Activated naive CD4-positive, alpha-beta T cell treated with anti-CD3 and anti-CD28 coated beads, Interleukin-2, amount 10 ng/mL, durations not matched to agents 7 days and 5 days (primary cell): ENCODE measurements at regions not wholly inside any gene's neighbourhood (a gene's known extent, or its start where the extent isn't known, plus 50 kb on each side); places are given as distances from the start of the nearest gene placed in this dataset.
"Not testable (repeated sequence)": the region's sequence is repeated elsewhere in the genome, so short reads cannot be mapped to it uniquely, and the experiment has no call there.

Source experiments
- CTCF ChIA-PET: fragments of 350-600 bp; sonication (Branson Sonifier 250); formaldehyde crosslinking; loops from one replicate; lab custom pipeline; 2021; ENCODE audit warnings: antibody characterized with exemption; lab: Charles Lee
- DNase-seq: peaks from one replicate; pipeline ENCODE4 v3.0.0-alpha.2; 2020
- H3K27ac Mint-ChIP-seq: one replicate; pipeline ENCODE4 v1.8.0; 2021; ENCODE audit warnings: mild to moderate bottlenecking, moderate library complexity, mixed read lengths
- H3K27me3 Mint-ChIP-seq: one replicate; pipeline ENCODE4 v1.8.0; 2021; ENCODE audit warnings: mild to moderate bottlenecking, mixed read lengths
- H3K36me3 Mint-ChIP-seq: one replicate; pipeline ENCODE4 v1.8.0; 2021; ENCODE audit warnings: mixed read lengths
- H3K4me1 Mint-ChIP-seq: one replicate; pipeline ENCODE4 v1.8.0; 2021; ENCODE audit warnings: mixed read lengths
- H3K4me3 Mint-ChIP-seq: one replicate; pipeline ENCODE4 v1.8.0; 2021; ENCODE audit warnings: mild to moderate bottlenecking, moderate library complexity, mixed read lengths
- H3K9me3 Mint-ChIP-seq: one replicate; pipeline ENCODE4 v1.8.0; 2021; ENCODE audit warnings: mixed read lengths

DNA sequence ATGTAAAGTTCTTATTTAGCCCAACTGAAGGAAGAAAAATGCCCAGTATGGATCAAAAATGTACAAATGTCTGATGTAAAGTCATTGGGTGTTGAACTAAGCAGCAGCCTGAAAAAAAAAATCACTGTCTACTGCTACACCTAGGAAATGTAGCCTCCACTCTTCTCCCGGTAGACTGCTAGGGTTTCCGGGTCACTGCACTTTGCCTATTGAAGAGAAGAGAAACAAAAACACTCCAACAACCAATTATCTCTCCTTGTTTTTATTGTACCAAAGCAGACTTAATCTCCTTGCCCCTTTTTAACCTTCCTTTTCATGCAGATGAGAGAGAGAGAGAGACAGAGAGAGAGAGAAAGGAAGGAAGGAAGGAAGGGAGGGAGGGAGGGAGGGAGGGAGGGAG is 140.2 kb upstream of the SETMAR start:
- H3K27ac Mint-ChIP-seq, result no peak overlapping the region
- H3K27me3 Mint-ChIP-seq, result no peaks in the 10 kb centered on the region
- no peaks in the 10 kb centered on the region for H3K36me3 Mint-ChIP-seq
- peaks cover 1% of the 10 kb centered on the region for H3K9me3 Mint-ChIP-seq
- DNase-seq, result no peak
- no peak overlapping the region for H3K4me3 Mint-ChIP-seq
- no peaks in the 10 kb centered on the region for H3K4me1 Mint-ChIP-seq
- CTCF ChIA-PET, result no interaction called here

DNA sequence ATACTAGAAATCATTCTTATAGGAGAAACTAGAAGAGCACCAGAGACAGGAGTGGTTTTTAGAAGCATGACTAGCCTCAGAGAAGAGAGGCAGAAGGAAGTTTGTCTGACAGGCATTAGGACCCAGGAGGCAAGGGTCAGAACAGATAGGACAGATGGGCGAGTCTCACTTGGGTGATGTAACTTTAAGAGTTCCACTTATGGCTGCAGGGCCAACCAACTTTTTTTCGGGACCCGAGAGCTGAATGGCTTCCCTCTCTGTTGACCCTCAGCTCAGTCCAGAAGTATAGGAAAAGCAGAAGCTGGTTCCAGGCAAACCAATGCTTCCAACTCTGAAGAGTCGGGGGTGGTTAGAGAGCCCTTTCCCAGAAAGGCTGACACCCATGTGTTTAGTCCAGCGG is 136.6 kb upstream of the SETMAR start:
- no peak overlapping the region for H3K27ac Mint-ChIP-seq
- no peaks in the 10 kb centered on the region for H3K27me3 Mint-ChIP-seq
- no peaks in the 10 kb centered on the region for H3K4me1 Mint-ChIP-seq
- peaks cover 1% of the 10 kb centered on the region for H3K9me3 Mint-ChIP-seq
- CTCF ChIA-PET, result no interaction called here
- DNase-seq, result no peak
- H3K4me3 Mint-ChIP-seq, result no peak overlapping the region
- no peaks in the 10 kb centered on the region for H3K36me3 Mint-ChIP-seq

DNA sequence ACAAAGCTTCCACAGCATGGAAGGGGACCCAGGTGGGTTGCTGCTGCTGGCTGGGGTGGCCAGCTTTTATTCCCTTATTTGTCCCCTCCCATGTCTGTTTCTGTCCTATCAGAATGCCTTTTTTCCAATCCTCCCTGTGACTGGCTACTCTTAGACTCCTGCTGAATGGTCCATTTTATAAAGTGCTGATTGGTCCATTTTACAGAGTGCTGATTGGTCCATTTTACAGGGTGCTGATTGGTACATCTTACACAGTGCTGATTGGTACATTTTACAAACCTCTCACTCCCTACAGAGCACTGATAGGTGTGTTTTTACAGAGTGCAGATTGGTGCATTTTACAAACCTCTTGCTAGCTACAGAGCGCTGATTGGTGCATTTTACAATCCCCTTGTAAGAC is 135.9 kb upstream of the SETMAR start:
- CTCF ChIA-PET, result not testable (repeated sequence)

DNA sequence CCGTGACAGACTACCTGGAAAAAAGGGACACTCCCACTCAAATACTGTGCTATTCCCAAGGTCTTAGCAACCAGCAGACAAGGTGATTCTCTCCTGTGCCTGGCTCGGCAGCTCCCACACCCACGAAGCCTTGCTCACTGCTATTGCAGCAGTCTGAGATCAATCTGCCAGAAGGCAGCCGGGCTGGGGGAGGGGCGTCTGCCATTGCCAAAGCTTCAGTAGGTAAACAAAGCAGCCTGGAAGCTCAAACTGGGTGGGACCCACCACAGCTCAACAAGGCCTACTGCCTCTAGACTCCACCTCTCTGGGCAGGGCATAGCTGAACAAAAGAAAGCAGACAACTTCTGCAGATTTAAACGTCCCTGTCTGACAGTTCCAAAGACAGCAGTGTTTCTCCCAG is 128.4 kb upstream of the SETMAR start:
- H3K27me3 Mint-ChIP-seq, result no peaks in the 10 kb centered on the region
- DNase-seq, result no peak
- CTCF ChIA-PET, result no interaction called here
- no peak overlapping the region for H3K4me3 Mint-ChIP-seq
- H3K9me3 Mint-ChIP-seq, result peaks cover 4% of the 10 kb centered on the region
- no peaks in the 10 kb centered on the region for H3K4me1 Mint-ChIP-seq
- no peak overlapping the region for H3K27ac Mint-ChIP-seq
- H3K36me3 Mint-ChIP-seq, result no peaks in the 10 kb centered on the region

More for the DNA sequence above, 135.9 kb upstream of the SETMAR start:
- H3K4me3 Mint-ChIP-seq, H3K27ac Mint-ChIP-seq, DNase-seq, H3K36me3 Mint-ChIP-seq, H3K27me3 Mint-ChIP-seq, H3K4me1 Mint-ChIP-seq, H3K9me3 Mint-ChIP-seq: not testable (repeated sequence)

DNA sequence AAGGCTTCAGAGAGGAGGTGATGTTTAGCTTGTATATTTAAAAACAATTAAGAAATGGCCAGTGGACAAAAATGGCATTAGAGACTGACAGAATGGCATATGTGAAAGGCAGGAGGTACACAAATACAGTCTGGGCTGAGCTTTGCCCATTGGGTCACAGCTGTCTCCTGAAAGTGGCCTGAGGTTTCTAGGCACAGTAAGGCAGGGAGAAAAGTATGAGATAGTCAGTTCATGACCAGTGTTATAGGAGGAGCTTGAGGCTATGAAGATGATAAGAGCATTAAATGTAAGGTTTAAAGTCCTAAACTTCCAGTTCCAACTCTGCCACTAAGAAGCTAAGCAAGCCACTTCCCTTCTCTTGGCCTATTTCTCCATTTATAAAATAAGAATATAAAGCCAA is 111.2 kb upstream of the SETMAR start:
- DNase-seq, result no peak
- Mint-ChIP-seq H3K4me1 (no peaks in the 10 kb centered on the region), H3K9me3 (no peaks in the 10 kb centered on the region), H3K4me3 (no peak overlapping the region), H3K36me3 (no peaks in the 10 kb centered on the region), H3K27me3 (no peaks in the 10 kb centered on the region), H3K27ac (no peak overlapping the region)
- CTCF ChIA-PET, result no interaction called here

DNA sequence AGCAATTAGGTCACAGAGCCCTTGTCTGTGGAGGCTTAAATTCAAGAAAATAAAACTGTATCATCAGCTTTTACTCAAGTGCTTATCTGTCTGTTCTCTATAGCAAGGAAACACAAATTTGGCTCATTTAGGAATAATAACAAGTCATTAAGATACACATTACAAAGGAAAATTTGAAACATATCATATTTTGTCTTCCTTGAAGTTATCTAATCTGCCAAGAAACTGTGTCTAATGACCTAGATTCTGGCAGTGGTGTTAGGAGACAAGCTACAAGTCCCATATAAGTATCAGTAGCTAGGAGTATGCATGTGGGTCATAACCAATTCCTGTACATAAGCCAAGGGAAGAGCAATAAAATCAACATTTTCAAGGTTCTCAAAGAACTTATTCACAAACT is 108.2 kb upstream of the SETMAR start:
- CTCF ChIA-PET, result no interaction called here
- Mint-ChIP-seq H3K4me1 (no peaks in the 10 kb centered on the region), H3K36me3 (no peaks in the 10 kb centered on the region), H3K27me3 (no peaks in the 10 kb centered on the region), H3K9me3 (no peaks in the 10 kb centered on the region), H3K4me3 (no peak overlapping the region), H3K27ac (no peak overlapping the region)
- DNase-seq, result no peak

DNA sequence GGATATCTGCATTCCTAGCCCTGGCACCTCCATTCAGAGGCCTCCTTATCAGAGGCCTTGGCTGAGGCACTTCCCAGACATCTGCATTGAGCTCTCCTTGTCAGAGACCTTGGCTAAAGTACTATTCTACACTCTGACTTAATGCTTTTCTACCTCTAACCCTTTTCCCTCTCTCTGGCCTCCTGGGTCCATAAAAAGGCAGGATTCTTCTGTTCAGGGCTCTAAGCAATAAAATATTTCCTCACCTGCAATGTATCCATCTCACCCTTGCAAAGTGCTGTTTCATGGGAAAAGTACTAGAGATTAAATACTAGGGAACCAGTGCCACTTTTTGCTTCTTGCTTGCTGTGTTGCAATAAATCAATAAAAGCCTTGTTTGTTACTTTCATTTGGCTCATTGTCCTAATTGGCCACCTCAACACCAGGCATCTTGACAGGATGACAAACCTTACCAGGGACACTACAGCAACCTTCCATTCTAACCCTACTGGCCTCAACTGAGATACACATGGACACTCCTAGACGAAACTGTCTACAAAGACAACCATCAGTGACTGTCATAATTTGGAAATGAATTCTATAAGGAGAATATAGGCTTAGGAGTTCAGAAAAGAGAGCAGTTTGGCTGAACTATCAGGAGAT is 106.5 kb upstream of the SETMAR start:
- no peaks in the 10 kb centered on the region for H3K9me3 Mint-ChIP-seq
- no peaks in the 10 kb centered on the region for H3K4me1 Mint-ChIP-seq
- no peak overlapping the region for H3K4me3 Mint-ChIP-seq
- no peaks in the 10 kb centered on the region for H3K36me3 Mint-ChIP-seq
- CTCF ChIA-PET, result interaction anchor here (0.5 kb wide), 1 partner anchor 565 kb away, joined by 3 read pairs; no protein-coding TSS in a partner anchor
- no peak overlapping the region for H3K27ac Mint-ChIP-seq
- no peak for DNase-seq
- H3K27me3 Mint-ChIP-seq, result no peaks in the 10 kb centered on the region

DNA sequence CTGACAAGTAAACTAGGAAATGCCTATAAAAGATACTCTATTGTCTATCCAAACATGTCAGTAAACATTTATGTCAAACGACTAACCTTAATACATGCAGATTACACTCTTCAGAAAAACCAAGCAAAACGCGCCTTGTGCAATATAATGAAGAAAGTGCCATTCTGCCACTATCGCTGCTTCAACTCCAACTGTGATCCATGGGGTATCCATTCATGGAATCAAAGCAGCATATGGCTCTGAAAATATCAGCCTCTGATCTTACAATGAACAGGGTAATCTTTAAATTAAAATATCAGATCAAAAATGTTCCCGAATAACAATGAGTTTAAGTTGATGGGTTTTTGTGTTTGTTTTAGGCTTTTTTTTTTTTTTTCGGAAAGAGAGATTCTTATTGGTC is 105.5 kb upstream of the SETMAR start:
- Mint-ChIP-seq H3K4me1 (no peaks in the 10 kb centered on the region), H3K27me3 (no peaks in the 10 kb centered on the region), H3K9me3 (no peaks in the 10 kb centered on the region), H3K36me3 (no peaks in the 10 kb centered on the region), H3K27ac (no peak overlapping the region), H3K4me3 (no peak overlapping the region)
- no peak for DNase-seq
- CTCF ChIA-PET, result no interaction called here

DNA sequence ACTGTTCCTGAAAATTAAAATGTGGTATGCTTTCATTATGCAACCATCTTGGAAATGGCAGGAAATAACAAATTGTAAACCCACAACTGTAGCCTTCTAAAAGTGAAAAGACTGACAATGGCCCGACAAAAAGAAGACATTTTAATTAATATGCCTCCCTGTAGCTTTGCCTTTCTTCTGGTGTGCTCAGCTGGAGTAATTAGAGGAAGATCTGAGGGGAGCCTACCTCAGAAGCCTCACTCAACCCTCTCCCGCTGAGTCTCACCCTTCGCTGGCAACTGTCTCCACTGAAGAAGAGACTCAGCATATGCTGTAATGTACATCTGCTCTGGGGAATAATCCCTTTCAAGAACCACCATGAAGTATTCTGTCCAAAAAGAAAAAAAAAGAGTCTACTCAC is 104.7 kb upstream of the SETMAR start:
- no peak for DNase-seq
- Mint-ChIP-seq H3K27ac (no peak overlapping the region), H3K4me1 (no peaks in the 10 kb centered on the region), H3K36me3 (no peaks in the 10 kb centered on the region), H3K27me3 (no peaks in the 10 kb centered on the region), H3K4me3 (no peak overlapping the region), H3K9me3 (no peaks in the 10 kb centered on the region)
- CTCF ChIA-PET, result no interaction called here

DNA sequence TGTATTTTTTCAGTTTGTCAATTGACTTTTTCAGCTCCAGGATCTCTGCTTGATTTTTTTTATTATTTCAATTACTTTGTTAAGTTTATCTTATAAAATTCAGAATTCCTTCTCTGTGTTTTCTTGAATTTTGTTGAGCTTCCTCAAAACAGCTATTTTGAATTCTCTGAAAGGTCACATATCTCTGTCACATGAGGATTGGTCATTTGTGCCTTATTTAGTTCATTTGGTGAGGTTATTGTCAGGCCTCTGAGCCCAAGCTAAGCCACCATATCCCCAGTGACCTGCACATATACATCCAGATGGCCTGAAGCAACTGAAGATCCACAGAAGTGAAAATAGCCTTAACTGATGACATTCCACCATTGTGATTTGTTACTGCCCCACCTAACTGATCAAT is 98.4 kb upstream of the SETMAR start:
- CTCF ChIA-PET, DNase-seq, H3K4me3 Mint-ChIP-seq, H3K27ac Mint-ChIP-seq, H3K27me3 Mint-ChIP-seq, H3K9me3 Mint-ChIP-seq, H3K4me1 Mint-ChIP-seq, H3K36me3 Mint-ChIP-seq: not testable (repeated sequence)

DNA sequence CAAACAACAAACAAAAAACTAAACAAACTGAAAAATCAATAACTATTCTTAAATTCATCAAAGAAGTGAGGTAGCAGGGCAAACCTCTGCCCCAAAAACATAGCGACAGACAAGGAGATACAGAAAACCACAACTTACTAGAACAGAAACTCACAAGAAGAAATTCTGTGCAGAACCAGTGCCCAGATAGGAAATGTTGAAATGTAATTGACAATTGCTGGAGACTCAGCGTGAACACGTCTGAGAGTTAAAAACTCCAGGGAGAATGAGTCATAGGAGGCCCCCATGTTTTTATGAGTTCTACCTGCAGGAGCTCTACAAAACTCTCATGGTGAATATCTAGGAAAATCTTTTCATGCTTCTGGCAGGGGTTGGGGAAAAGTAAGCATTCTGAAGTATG is 95.5 kb upstream of the SETMAR start:
- CTCF ChIA-PET, result no interaction called here
- Mint-ChIP-seq H3K4me1 (no peaks in the 10 kb centered on the region), H3K36me3 (no peaks in the 10 kb centered on the region), H3K4me3 (no peak overlapping the region), H3K27ac (no peak overlapping the region), H3K9me3 (no peaks in the 10 kb centered on the region), H3K27me3 (no peaks in the 10 kb centered on the region)
- no peak for DNase-seq

DNA sequence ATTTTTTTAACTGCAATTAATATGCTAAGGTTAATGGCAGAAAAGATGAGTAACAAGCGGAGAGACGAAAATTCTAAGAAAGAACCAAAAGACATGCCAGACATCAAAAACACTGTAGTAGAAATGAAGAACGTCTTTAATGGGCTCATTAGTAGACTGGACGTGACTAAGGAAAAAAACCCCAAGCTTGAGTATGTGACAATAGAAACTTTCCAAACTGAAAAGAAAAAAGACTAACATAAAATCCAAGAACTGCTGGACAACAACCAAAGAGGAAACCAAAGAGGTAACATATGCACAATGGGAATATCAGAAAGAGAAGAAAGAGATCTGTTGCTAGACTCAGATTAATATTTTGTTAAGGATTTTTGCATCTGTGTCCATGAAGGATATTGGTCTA is 94.6 kb upstream of the SETMAR start:
- H3K4me1 Mint-ChIP-seq, result no peaks in the 10 kb centered on the region
- H3K4me3 Mint-ChIP-seq, result no peak overlapping the region
- peaks cover 2% of the 10 kb centered on the region for H3K9me3 Mint-ChIP-seq
- no peaks in the 10 kb centered on the region for H3K36me3 Mint-ChIP-seq
- no peak overlapping the region for H3K27ac Mint-ChIP-seq
- H3K27me3 Mint-ChIP-seq, result no peaks in the 10 kb centered on the region
- CTCF ChIA-PET, result no interaction called here
- no peak for DNase-seq

DNA sequence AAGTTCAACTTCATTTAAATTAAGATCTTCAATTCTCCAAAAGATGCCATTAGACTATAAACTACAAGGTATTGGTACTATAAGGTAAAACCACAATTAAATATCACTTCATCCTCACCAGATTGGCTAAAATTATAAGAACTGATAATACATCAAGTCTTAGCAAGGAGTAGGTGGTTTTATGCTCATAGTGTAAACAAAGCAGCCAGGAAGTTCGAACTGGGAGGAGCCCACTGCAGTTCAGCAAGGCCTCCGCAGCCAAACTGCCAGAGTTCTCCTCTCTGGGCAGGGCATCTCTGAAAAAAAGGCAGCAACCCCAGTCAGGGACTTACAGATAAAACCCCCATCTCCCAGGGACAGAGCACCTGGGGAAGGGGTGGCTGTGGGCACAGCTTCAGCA is 91.6 kb upstream of the SETMAR start:
- CTCF ChIA-PET, result no interaction called here
- H3K4me3 Mint-ChIP-seq, result no peak overlapping the region
- no peak overlapping the region for H3K27ac Mint-ChIP-seq
- no peaks in the 10 kb centered on the region for H3K36me3 Mint-ChIP-seq
- no peaks in the 10 kb centered on the region for H3K27me3 Mint-ChIP-seq
- no peak for DNase-seq
- H3K4me1 Mint-ChIP-seq, result no peaks in the 10 kb centered on the region
- H3K9me3 Mint-ChIP-seq, result peaks cover 10% of the 10 kb centered on the region

DNA sequence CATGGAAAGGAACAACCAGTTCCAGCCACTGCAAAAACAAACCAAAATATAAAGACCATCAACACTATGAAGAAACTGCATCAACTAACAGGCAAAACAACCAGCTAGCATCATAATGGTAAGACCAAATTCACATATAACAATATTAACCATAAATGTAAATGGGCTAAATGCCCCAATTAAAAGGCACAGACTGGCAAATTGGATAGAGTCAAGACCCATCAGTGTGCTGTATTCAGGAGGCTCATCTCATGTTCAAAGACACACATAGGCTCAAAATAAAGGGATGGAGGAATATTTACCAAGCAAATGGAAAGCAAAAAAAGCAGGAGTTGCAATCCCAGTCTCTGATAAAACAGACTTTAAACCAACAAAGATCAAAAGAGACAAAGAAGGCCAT is 89.7 kb upstream of the SETMAR start:
- H3K4me1 Mint-ChIP-seq, H3K27ac Mint-ChIP-seq, CTCF ChIA-PET, H3K27me3 Mint-ChIP-seq, DNase-seq, H3K36me3 Mint-ChIP-seq, H3K4me3 Mint-ChIP-seq: not testable (repeated sequence)
- H3K9me3 Mint-ChIP-seq, result peaks cover 10% of the 10 kb centered on the region

DNA sequence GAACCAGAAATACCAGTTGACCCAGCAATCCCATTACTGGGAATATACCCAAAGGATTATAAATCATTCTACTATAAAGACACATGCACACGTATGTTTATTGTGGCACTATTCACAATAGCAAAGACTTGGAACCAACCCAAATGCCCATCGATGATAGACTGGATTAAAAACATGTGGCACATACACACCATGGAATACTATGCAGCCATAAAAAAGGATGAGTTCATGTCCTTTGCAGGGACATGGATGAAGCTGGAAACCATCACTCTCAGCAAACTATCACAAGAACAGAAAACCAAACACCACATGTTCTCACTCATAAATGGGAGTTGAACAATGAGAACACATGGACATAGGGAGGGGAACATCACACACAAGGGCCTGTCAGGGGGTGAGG is 86.2 kb upstream of the SETMAR start:
- H3K27me3 Mint-ChIP-seq, DNase-seq, H3K27ac Mint-ChIP-seq, H3K4me1 Mint-ChIP-seq, H3K36me3 Mint-ChIP-seq, H3K4me3 Mint-ChIP-seq, CTCF ChIA-PET: not testable (repeated sequence)
- peaks cover 10% of the 10 kb centered on the region for H3K9me3 Mint-ChIP-seq
